GM23338 (cell line): ENCODE measurements at regions not wholly inside any gene's neighbourhood (a gene's known extent, or its start where the extent isn't known, plus 50 kb on each side); places are given as distances from the start of the nearest gene placed in this dataset.

Source experiments
- ATAC-seq: fragments of 200-7000 bp; cut with Tn5 transposase; 3 replicates; pipeline ENCODE4 v1.9.1; 2020
- DNase-seq: peaks from one replicate; pipeline ENCODE4 v3.0.0-alpha.2; 2015; ENCODE audit warnings: low spot score
- H2AFZ ChIP-seq: fragments of 200-600 bp; sonication (generic); 2 replicates; pipeline ENCODE4 v1.8.0; 2016; ENCODE audit warnings: antibody characterized with exemption, mild to moderate bottlenecking, moderate library complexity
- H3F3A ChIP-seq: fragments of 200-600 bp; sonication (generic); replicated peaks from 2 replicates; pipeline ENCODE4 v1.8.0; 2017; ENCODE audit warnings: antibody characterized with exemption, mixed run types, low read depth
- H3K27ac ChIP-seq: fragments of 200-600 bp; sonication (generic); 2 replicates; pipeline ENCODE4 v1.6.1; 2016; ENCODE audit warnings: low read depth
- H3K27me3 ChIP-seq: fragments of 200-600 bp; sonication (generic); 2 replicates; pipeline ENCODE4 v1.8.0; 2016; ENCODE audit warnings: mild to moderate bottlenecking, mixed run types, moderate library complexity; ENCODE audit not compliant: insufficient read depth
- H3K36me3 ChIP-seq: fragments of 200-600 bp; sonication (generic); 2 replicates; pipeline ENCODE4 v1.8.0; 2016; ENCODE audit warnings: mild to moderate bottlenecking; ENCODE audit not compliant: insufficient read depth
- H3K4me1 ChIP-seq: fragments of 200-600 bp; sonication (generic); 2 replicates; pipeline ENCODE4 v1.8.0; 2016; ENCODE audit warnings: mild to moderate bottlenecking, moderate library complexity; ENCODE audit not compliant: insufficient read depth
- H3K4me2 ChIP-seq: fragments of 200-600 bp; sonication (generic); 2 replicates; pipeline ENCODE4 v1.7.1; 2017; ENCODE audit warnings: mixed run types
- H3K4me3 ChIP-seq: fragments of 200-600 bp; sonication (generic); 2 replicates; pipeline ENCODE4 v1.6.1; 2016; ENCODE audit warnings: mixed run types
- H3K79me2 ChIP-seq: fragments of 200-600 bp; sonication (generic); replicated peaks from 2 replicates; pipeline ENCODE4 v1.8.0; 2017; ENCODE audit warnings: mild to moderate bottlenecking; ENCODE audit not compliant: insufficient read depth
- H3K9me2 ChIP-seq: fragments of 200-600 bp; sonication (generic); 2 replicates; pipeline ENCODE4 v1.8.0; 2017; ENCODE audit not compliant: insufficient read depth
- H4K20me1 ChIP-seq: fragments of 200-600 bp; sonication (generic); replicated peaks from 2 replicates; pipeline ENCODE4 v1.8.0; 2017; ENCODE audit warnings: mild to moderate bottlenecking; ENCODE audit not compliant: insufficient read depth
- H3K27ac Mint-ChIP-seq: 2 replicates; pipeline ENCODE4 v1.8.0; 2020; ENCODE audit warnings: inconsistent platforms, mild to moderate bottlenecking, moderate library complexity, mixed read lengths
- H3K27me3 Mint-ChIP-seq: 3 replicates; pipeline ENCODE4 v1.8.0; 2022; ENCODE audit warnings: low read depth, mild to moderate bottlenecking, moderate library complexity, mixed read lengths, inconsistent platforms; ENCODE audit not compliant: insufficient read depth, poor library complexity
- H3K36me3 Mint-ChIP-seq: 3 replicates; pipeline ENCODE4 v1.8.0; 2021; ENCODE audit warnings: low read depth, mild to moderate bottlenecking, inconsistent platforms, moderate library complexity, mixed read lengths
- H3K4me1 Mint-ChIP-seq: 3 replicates; pipeline ENCODE4 v1.8.0; 2020; ENCODE audit warnings: mild to moderate bottlenecking, inconsistent platforms, mixed read lengths
- H3K4me3 Mint-ChIP-seq: 3 replicates; pipeline ENCODE4 v1.8.0; 2021; ENCODE audit warnings: moderate library complexity, mild to moderate bottlenecking, inconsistent platforms, mixed read lengths
- H3K9me3 Mint-ChIP-seq: 3 replicates; pipeline ENCODE4 v1.8.0; 2020; ENCODE audit warnings: moderate library complexity, mild to moderate bottlenecking, inconsistent platforms, mixed read lengths
- CREB1 ChIP-seq: fragments of 250-450 bp; sonication (Bioruptor Pico); IDR thresholded peaks from 2 replicates; pipeline ENCODE4 v1.5.0; 2020; ENCODE audit warnings: low read depth, mild to moderate bottlenecking, moderate library complexity
- EZH2 ChIP-seq: fragments of 200-600 bp; sonication (generic); IDR thresholded peaks from one replicate; pipeline ENCODE4 v1.8.0; 2017; ENCODE audit warnings: antibody characterized with exemption, mild to moderate bottlenecking, low read depth; ENCODE audit not compliant: unreplicated experiment
- EZH2phosphoT487 ChIP-seq: fragments of 200-600 bp; sonication (generic); IDR thresholded peaks from one replicate; pipeline ENCODE4 v1.8.1; 2018; ENCODE audit warnings: antibody characterized with exemption; ENCODE audit not compliant: unreplicated experiment
- JUNB ChIP-seq: IDR thresholded peaks from one replicate; pipeline ENCODE4 v1.6.1; 2016; ENCODE audit warnings: antibody characterized with exemption; ENCODE audit not compliant: unreplicated experiment
- NANOG ChIP-seq: IDR thresholded peaks from 2 replicates; pipeline ENCODE4 v1.6.1; 2016; ENCODE audit warnings: antibody characterized with exemption, borderline replicate concordance
- POLR2AphosphoS5 ChIP-seq: IDR thresholded peaks from 2 replicates; pipeline ENCODE4 v1.6.1; 2016; ENCODE audit warnings: antibody characterized with exemption, low read depth
- STAT1 ChIP-seq: IDR thresholded peaks from one replicate; pipeline ENCODE4 v1.6.1; 2016; ENCODE audit warnings: antibody characterized with exemption; ENCODE audit not compliant: unreplicated experiment
- ZNF114 ChIP-seq: fragments of 250-450 bp; sonication (Bioruptor Pico); IDR thresholded peaks from 2 replicates; pipeline ENCODE4 v1.5.0; 2020; ENCODE audit warnings: mild to moderate bottlenecking, moderate library complexity
- ZNF331 ChIP-seq: fragments of 250-450 bp; sonication (Bioruptor Pico); IDR thresholded peaks from 2 replicates; pipeline ENCODE4 v1.5.0; 2020; ENCODE audit warnings: low read depth, mild to moderate bottlenecking, moderate library complexity
- TF ChIP-seq, protein P1 (sequence below), 2 experiments: fragments of 200-600 bp in 1 of 2; sonication (generic) in 1 of 2; conservative IDR thresholded peaks; 2 replicates each; pipeline versions ENCODE4 v1.5.1 to v1.6.1; 2016 to 2017; ENCODE audit warnings: antibody characterized with exemption in 2 of 2, low read depth in 2 of 2, mild to moderate bottlenecking in 2 of 2, moderate library complexity in 1 of 2
- TF ChIP-seq, protein P2 (sequence below): IDR thresholded peaks from 2 replicates; pipeline ENCODE4 v1.6.1; 2016; ENCODE audit warnings: antibody characterized with exemption
- TF ChIP-seq, protein P3 (sequence below): IDR thresholded peaks from one replicate; pipeline ENCODE4 v1.6.1; 2018; ENCODE audit warnings: antibody characterized with exemption; ENCODE audit not compliant: unreplicated experiment

DNA sequence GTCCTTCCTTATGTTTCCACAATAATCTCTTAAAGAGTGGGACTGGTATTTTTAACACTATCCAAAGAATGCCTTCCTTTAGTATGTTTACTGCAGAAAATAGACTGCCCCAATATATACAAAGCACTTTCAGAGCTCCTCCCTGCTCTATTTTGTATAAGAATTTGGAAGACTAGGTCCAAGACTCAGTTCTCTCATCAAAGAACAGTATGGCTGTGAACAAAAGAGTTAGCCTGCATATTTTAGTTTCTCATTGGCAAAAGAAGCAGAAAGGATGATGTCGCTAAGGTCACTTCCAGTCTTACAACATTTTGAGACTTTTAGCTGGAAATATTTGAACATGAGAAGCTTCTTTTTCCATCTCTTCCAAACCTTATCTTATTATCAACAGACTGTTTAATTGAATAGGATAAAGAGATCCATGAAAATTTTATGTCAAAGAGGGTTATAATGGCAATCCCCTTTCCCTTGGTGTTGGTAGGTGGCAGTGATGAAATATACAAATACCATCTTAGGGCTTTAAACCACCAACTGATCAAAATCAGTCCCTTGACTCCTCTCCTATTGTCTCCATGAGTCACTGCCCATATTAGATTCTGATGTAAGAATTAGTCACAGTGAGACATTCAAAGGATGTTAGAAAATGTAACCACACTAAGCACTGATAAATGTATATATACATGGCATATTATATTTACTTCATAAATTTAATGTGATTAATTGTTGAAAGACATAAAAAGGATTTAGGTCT lies 266.9 kb upstream of the DSEL start (continued):
- TF ChIP-seq EZH2phosphoT487, result no peak
- TF ChIP-seq, protein P1, sequence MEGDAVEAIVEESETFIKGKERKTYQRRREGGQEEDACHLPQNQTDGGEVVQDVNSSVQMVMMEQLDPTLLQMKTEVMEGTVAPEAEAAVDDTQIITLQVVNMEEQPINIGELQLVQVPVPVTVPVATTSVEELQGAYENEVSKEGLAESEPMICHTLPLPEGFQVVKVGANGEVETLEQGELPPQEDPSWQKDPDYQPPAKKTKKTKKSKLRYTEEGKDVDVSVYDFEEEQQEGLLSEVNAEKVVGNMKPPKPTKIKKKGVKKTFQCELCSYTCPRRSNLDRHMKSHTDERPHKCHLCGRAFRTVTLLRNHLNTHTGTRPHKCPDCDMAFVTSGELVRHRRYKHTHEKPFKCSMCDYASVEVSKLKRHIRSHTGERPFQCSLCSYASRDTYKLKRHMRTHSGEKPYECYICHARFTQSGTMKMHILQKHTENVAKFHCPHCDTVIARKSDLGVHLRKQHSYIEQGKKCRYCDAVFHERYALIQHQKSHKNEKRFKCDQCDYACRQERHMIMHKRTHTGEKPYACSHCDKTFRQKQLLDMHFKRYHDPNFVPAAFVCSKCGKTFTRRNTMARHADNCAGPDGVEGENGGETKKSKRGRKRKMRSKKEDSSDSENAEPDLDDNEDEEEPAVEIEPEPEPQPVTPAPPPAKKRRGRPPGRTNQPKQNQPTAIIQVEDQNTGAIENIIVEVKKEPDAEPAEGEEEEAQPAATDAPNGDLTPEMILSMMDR (conservative IDR thresholded peaks at IDR 0.05; ENCODE audit: low read depth in 2 of 2), result no peak
- no peak for TF ChIP-seq STAT1
- TF ChIP-seq JUNB, result no peak
- TF ChIP-seq CREB1 (CRISPR knock-in tag), result no peak
- TF ChIP-seq ZNF331 (CRISPR knock-in tag), result no peak
- TF ChIP-seq, protein P2, sequence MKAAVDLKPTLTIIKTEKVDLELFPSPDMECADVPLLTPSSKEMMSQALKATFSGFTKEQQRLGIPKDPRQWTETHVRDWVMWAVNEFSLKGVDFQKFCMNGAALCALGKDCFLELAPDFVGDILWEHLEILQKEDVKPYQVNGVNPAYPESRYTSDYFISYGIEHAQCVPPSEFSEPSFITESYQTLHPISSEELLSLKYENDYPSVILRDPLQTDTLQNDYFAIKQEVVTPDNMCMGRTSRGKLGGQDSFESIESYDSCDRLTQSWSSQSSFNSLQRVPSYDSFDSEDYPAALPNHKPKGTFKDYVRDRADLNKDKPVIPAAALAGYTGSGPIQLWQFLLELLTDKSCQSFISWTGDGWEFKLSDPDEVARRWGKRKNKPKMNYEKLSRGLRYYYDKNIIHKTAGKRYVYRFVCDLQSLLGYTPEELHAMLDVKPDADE, result no peak
- no peak for TF ChIP-seq ZNF114 (CRISPR knock-in tag)
- no peak for TF ChIP-seq NANOG
- TF ChIP-seq, protein P3, sequence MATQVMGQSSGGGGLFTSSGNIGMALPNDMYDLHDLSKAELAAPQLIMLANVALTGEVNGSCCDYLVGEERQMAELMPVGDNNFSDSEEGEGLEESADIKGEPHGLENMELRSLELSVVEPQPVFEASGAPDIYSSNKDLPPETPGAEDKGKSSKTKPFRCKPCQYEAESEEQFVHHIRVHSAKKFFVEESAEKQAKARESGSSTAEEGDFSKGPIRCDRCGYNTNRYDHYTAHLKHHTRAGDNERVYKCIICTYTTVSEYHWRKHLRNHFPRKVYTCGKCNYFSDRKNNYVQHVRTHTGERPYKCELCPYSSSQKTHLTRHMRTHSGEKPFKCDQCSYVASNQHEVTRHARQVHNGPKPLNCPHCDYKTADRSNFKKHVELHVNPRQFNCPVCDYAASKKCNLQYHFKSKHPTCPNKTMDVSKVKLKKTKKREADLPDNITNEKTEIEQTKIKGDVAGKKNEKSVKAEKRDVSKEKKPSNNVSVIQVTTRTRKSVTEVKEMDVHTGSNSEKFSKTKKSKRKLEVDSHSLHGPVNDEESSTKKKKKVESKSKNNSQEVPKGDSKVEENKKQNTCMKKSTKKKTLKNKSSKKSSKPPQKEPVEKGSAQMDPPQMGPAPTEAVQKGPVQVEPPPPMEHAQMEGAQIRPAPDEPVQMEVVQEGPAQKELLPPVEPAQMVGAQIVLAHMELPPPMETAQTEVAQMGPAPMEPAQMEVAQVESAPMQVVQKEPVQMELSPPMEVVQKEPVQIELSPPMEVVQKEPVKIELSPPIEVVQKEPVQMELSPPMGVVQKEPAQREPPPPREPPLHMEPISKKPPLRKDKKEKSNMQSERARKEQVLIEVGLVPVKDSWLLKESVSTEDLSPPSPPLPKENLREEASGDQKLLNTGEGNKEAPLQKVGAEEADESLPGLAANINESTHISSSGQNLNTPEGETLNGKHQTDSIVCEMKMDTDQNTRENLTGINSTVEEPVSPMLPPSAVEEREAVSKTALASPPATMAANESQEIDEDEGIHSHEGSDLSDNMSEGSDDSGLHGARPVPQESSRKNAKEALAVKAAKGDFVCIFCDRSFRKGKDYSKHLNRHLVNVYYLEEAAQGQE, result no peak
- TF ChIP-seq EZH2, result no peak

DNA sequence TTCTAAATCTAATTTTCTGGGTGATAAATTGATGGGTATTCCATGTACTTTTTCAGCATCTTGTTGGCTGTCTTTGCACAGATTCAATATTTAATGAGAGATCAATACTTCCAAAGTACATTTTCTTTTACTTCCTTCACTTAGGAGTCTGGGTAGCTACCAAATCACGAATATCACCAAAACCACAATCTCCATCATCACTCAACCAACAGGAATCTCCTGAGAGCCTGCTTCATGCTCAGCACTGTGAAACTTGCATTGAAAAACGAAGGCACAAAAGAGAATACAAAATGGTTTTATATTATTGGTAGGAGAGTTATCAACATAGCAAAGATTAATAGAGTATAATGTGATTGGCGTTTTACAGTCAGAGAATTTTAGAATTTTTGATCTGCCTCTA lies 261.5 kb upstream of the DSEL start:
- Histone ChIP-seq H3K36me3 (no peaks in the 10 kb centered on the region), H3K4me1 (no peaks in the 10 kb centered on the region), H3K4me3 (no peak overlapping the region), H3F3A (no peaks in the 10 kb centered on the region), H2AFZ (no peak overlapping the region), H4K20me1 (no peaks in the 10 kb centered on the region), H3K9me2 (no peaks in the 10 kb centered on the region), H3K79me2 (no peaks in the 10 kb centered on the region), H3K27ac (no peak overlapping the region), H3K27me3 (no peaks in the 10 kb centered on the region), H3K4me2 (no peak overlapping the region)
- no peaks in the 10 kb centered on the region for H3K4me1 Mint-ChIP-seq
- no peaks in the 10 kb centered on the region for H3K9me3 Mint-ChIP-seq
- ATAC-seq, result no peak
- H3K27ac Mint-ChIP-seq, result no peak overlapping the region
- no peaks in the 10 kb centered on the region for H3K27me3 Mint-ChIP-seq
- no peak for DNase-seq
- no peak overlapping the region for H3K4me3 Mint-ChIP-seq
- no peaks in the 10 kb centered on the region for H3K36me3 Mint-ChIP-seq
- TF ChIP-seq, protein P1 (conservative IDR thresholded peaks at IDR 0.05; ENCODE audit: low read depth in 2 of 2), result no peak
- no peak for TF ChIP-seq EZH2
- TF ChIP-seq POLR2AphosphoS5, result no peak
- no peak for TF ChIP-seq EZH2phosphoT487
- TF ChIP-seq ZNF114 (CRISPR knock-in tag), result no peak
